ENCODE measurements at regions not wholly inside any gene's neighbourhood (a gene's known extent, or its start where the extent isn't known, plus 50 kb on each side); places are given as distances from the start of the nearest gene placed in this dataset.

DNA sequence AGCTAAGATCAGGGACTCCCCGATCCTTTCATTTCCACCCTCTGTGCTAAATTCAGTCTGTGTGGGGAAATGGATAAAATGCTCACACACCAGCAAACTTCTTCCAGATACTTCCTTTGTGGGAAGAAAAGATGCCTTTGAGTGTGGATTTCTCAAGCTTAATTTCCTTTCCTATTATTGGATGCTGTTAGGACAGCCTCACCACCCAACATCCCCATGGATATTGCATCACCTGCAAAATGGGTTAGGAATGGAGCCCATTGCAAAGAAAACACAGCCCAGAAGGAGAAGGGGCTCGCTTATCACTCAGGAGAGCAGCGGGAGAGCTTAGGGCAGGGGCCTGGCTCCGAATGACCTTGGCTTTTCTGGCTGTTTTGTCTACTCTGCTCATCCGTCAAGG is 272.2 kb downstream of the CDC5L start:
- Histone ChIP-seq H2BK12ac (ENCODE audit: insufficient read length, low read depth, low read length) (peak overlapping the region; percentile 36), H3K4ac (ENCODE audit: low read depth, low read length) (no peak overlapping the region), H3K9me3 (ENCODE audit: control insufficient read depth, low read depth, low read length) (no peaks in the 10 kb centered on the region), H4K8ac (replicated peaks; ENCODE audit: insufficient read length, low read depth, low read length) (no peak overlapping the region), H3K27ac (ENCODE audit: insufficient read length, low read depth, low read length) (no peak overlapping the region), H3K79me2 (ENCODE audit: insufficient read depth, low read length) (no peaks in the 10 kb centered on the region), H3K79me1 (ENCODE audit: insufficient read depth, low read depth, low read length, poor library complexity, severe bottlenecking) (no peaks in the 10 kb centered on the region), H3K4me2 (ENCODE audit: insufficient read depth, insufficient read length, low read length) (no peak overlapping the region), H3K23me2 (ENCODE audit: insufficient read length, low read depth, low read length, poor library complexity, severe bottlenecking) (no peaks in the 10 kb centered on the region), H4K20me1 (ENCODE audit: control insufficient read depth, insufficient read depth, insufficient read length) (no peaks in the 10 kb centered on the region), H2AFZ (ENCODE audit: low read length) (no peak overlapping the region), H3K23ac (ENCODE audit: insufficient read length, low read depth, low read length) (no peak overlapping the region), H2BK20ac (ENCODE audit: low read depth, low read length, poor library complexity, severe bottlenecking) (no peak overlapping the region), H4K5ac (ENCODE audit: insufficient read length, low read depth, low read length) (no peak overlapping the region), H3K27me3 (ENCODE audit: insufficient read depth, low read length) (no peaks in the 10 kb centered on the region), H3K9ac (ENCODE audit: extremely low read depth, insufficient read length, low read length) (no peak overlapping the region), H2BK120ac (ENCODE audit: low read depth, low read length, poor library complexity, severe bottlenecking) (no peak overlapping the region), H3K14ac (ENCODE audit: insufficient read depth, low read length) (no peak overlapping the region), H2AK5ac (ENCODE audit: insufficient read length, low read length) (no peak overlapping the region), H3T11ph (ENCODE audit: low read length) (no peak overlapping the region), H3K18ac (ENCODE audit: insufficient read length, low read depth, low read length) (peak overlapping the region; percentile 45), H3K4me1 (ENCODE audit: insufficient read depth, low read length) (peaks cover 22% of the 10 kb centered on the region), H3K56ac (ENCODE audit: insufficient read length, low read depth, low read length) (no peak overlapping the region), H4K91ac (ENCODE audit: insufficient read length, low read depth, low read length) (no peak overlapping the region), H2BK15ac (ENCODE audit: low read depth, low read length) (peak overlapping the region; percentile 30; the same call in 1 of the 2 replicates), H2BK5ac (ENCODE audit: insufficient read length, low read length) (no peak overlapping the region)
- DNase-seq: no peak
- Mint-ChIP-seq H3K4me1 (peaks cover 52% of the 10 kb centered on the region in 2 experiments), H3K27ac (no peak overlapping the region; a peak in 1 of 7 replicates), H3K4me3 (no peak overlapping the region), H3K9me3 (peaks cover 3 to 6% of the 10 kb centered on the region in 2 experiments; a peak in 3 of 5 replicates), H3K36me3 (ENCODE audit: insufficient read depth in 1 of 3, low read depth in 3 of 3) (peaks cover 0 to 4% (median 0%) of the 10 kb centered on the region in 3 experiments; a peak in 2 of 7 replicates), H3K27me3 (ENCODE audit: low read depth) (peaks cover 4% of the 10 kb centered on the region; the same call in 1 of the 2 replicates)
- TF ChIP-seq, protein P1, sequence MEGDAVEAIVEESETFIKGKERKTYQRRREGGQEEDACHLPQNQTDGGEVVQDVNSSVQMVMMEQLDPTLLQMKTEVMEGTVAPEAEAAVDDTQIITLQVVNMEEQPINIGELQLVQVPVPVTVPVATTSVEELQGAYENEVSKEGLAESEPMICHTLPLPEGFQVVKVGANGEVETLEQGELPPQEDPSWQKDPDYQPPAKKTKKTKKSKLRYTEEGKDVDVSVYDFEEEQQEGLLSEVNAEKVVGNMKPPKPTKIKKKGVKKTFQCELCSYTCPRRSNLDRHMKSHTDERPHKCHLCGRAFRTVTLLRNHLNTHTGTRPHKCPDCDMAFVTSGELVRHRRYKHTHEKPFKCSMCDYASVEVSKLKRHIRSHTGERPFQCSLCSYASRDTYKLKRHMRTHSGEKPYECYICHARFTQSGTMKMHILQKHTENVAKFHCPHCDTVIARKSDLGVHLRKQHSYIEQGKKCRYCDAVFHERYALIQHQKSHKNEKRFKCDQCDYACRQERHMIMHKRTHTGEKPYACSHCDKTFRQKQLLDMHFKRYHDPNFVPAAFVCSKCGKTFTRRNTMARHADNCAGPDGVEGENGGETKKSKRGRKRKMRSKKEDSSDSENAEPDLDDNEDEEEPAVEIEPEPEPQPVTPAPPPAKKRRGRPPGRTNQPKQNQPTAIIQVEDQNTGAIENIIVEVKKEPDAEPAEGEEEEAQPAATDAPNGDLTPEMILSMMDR (conservative IDR thresholded peaks at IDR 0.05): no peak
- no CpG with 5 or more reads among the region's 5 CpGs for WGBS (ENCODE audit: extremely low coverage, insufficient read length, low lambda C conversion rate)

Measured in H9 (cell line).